Naive B cell (primary cell): ENCODE measurements at regions not wholly inside any gene's neighbourhood (a gene's known extent, or its start where the extent isn't known, plus 50 kb on each side); places are given as distances from the start of the nearest gene placed in this dataset.

Experiments used
- ATAC-seq, 2 donors: fragments of 150-1000 bp; cut with Tn5 transposase; 2 replicates each; pipeline ENCODE4 v1.10.0; 2021; ENCODE audit warnings: low read depth in 2 of 2, mild to moderate bottlenecking in 2 of 2, moderate library complexity in 2 of 2
- DNase-seq: peaks from one replicate; pipeline ENCODE4 v3.0.0; 2022
- H3K27ac Mint-ChIP-seq, 6 donors: one replicate each; pipeline ENCODE4 v1.8.0; 2020 to 2022; ENCODE audit warnings: mild to moderate bottlenecking in 6 of 6, mixed read lengths in 6 of 6, moderate library complexity in 5 of 6, inconsistent platforms in 2 of 6
- H3K27me3 Mint-ChIP-seq, 3 donors: one replicate each; pipeline ENCODE4 v1.8.0; 2021 to 2022; ENCODE audit warnings: mixed read lengths in 3 of 3, mild to moderate bottlenecking in 1 of 3
- H3K36me3 Mint-ChIP-seq, 2 donors: one replicate each; pipeline ENCODE4 v1.8.0; 2020 to 2022; ENCODE audit warnings: mixed read lengths in 2 of 2, inconsistent platforms in 1 of 2, mild to moderate bottlenecking in 1 of 2
- H3K4me1 Mint-ChIP-seq, 3 donors: one replicate each; pipeline ENCODE4 v1.8.0; 2020 to 2022; ENCODE audit warnings: mixed read lengths in 3 of 3, inconsistent platforms in 1 of 3, mild to moderate bottlenecking in 1 of 3, moderate library complexity in 1 of 3
- H3K4me3 Mint-ChIP-seq, 8 donors: one replicate each; pipeline ENCODE4 v1.8.0; 2020 to 2022; ENCODE audit warnings: mild to moderate bottlenecking in 8 of 8, mixed read lengths in 8 of 8, moderate library complexity in 8 of 8, inconsistent platforms in 2 of 8
- H3K9me3 Mint-ChIP-seq, 7 donors: one replicate each; pipeline ENCODE4 v1.8.0; 2020 to 2022; ENCODE audit warnings: mixed read lengths in 7 of 7, mild to moderate bottlenecking in 5 of 7, inconsistent platforms in 2 of 7, moderate library complexity in 1 of 7

DNA sequence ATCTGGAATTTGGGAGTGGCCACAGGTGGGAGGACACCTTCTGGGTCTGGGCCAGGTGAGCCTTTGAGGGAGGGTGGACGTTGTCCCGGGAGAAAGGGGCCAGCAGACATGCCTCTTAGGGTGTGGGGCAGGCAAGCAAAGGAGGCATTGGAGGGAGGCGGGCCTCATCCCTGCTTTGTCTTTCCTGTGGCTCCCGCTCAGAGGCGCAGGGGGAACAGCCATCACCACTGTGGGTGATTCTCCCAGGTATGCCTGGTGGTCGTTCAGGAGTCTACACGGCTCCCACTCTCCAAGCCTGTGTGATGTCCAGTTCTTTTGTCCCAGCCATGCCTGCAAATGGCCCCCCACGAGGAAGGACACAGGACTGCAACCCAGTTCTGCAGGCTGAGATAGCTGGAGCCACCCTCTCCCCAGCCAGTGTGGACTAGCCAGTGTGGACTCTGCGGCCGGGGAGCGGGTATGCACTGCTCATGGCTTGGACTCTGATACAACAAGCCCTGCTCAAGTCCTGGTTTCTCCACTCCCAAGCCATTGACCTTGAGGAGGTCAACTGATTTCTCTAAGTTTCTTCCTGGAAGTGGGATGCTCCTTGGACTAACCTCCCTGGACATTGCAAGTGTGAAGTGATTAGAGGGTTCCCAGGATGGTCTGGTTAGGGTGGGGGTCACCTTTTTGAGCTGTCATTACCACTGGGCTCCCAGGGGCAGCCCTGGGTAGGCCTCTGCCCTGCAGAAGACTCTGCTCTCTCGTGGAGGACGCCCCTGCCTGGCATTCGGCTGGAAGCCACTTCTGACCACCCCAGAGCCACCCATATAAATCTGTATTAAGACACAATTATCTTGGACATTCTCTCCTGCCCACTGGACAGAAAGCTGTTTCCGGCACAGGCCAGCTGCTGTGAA lies 1151.2 kb downstream of the BRD1 start:
- no peaks in the 10 kb centered on the region for H3K27me3 Mint-ChIP-seq
- no peak overlapping the region for H3K27ac Mint-ChIP-seq
- H3K9me3 Mint-ChIP-seq: peaks cover 4 to 28% (median 21%) of the 10 kb centered on the region in 7 donors
- no peak overlapping the region for H3K4me3 Mint-ChIP-seq
- peaks cover 0 to 6% of the 10 kb centered on the region in 2 donors for H3K36me3 Mint-ChIP-seq
- H3K4me1 Mint-ChIP-seq: no peaks in the 10 kb centered on the region
- DNase-seq (no peak), ATAC-seq (no peak)

DNA sequence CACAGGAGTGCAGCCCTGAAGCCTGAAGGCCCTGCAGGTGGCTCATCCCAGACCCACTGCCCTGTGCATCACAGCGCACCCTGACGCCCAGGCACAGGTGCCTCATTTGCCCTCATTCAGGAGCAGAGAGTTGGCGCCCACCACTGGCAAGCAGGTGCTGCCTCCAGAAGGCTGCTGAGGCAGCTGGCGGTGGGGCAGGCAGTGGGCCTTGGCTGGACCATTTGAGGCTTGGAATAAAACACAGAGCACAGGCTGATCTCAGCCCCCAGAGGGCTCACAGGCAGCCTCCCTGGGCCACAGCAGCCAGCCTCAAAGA lies 1151.9 kb downstream of the BRD1 start:
- DNase-seq: no peak
- Mint-ChIP-seq H3K27ac (no peak overlapping the region), H3K4me3 (no peak overlapping the region), H3K36me3 (peaks cover 0 to 6% of the 10 kb centered on the region in 2 donors), H3K27me3 (no peaks in the 10 kb centered on the region), H3K4me1 (no peaks in the 10 kb centered on the region), H3K9me3 (peaks cover 4 to 29% (median 23%) of the 10 kb centered on the region in 7 donors)
- ATAC-seq: no peak

DNA sequence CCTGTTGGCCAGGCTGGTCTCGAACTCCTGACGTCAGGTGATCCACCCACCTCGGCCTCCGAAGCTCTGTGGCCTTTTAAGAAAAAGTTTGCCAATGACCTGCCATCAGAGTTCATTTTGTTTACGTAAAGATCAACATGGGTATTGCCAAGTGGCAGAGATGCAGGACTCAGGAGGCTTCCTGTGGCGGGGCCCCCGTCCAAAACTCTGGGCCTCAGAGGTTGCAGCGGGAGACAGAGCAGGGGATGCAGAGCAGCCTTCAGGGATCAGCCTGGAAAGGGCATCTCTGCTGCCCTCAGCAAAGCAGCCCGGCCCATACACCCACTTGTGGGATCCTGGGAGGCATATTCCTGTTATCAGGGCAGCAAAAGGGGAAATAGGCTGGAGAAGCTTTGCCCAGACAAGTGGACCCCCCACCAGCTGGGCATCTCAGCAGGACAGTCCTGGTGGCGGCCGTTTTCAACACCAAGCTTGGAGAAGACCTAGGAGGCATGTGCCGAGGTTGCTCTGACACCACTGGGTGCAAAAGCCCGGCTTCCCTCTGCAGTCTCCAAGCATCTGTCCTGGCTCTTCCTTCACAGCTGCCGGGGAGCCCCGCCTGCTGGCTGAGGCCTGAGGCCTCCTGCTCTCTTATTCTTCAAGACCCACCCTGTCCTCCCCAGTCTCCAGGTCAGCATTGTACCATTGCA lies 1152.4 kb downstream of the BRD1 start:
- peaks cover 0 to 6% of the 10 kb centered on the region in 2 donors for H3K36me3 Mint-ChIP-seq
- no peaks in the 10 kb centered on the region for H3K27me3 Mint-ChIP-seq
- no peak overlapping the region for H3K4me3 Mint-ChIP-seq
- peaks cover 4 to 29% (median 23%) of the 10 kb centered on the region in 7 donors for H3K9me3 Mint-ChIP-seq
- no peaks in the 10 kb centered on the region for H3K4me1 Mint-ChIP-seq
- no peak for ATAC-seq
- DNase-seq: no peak
- no peak overlapping the region for H3K27ac Mint-ChIP-seq

DNA sequence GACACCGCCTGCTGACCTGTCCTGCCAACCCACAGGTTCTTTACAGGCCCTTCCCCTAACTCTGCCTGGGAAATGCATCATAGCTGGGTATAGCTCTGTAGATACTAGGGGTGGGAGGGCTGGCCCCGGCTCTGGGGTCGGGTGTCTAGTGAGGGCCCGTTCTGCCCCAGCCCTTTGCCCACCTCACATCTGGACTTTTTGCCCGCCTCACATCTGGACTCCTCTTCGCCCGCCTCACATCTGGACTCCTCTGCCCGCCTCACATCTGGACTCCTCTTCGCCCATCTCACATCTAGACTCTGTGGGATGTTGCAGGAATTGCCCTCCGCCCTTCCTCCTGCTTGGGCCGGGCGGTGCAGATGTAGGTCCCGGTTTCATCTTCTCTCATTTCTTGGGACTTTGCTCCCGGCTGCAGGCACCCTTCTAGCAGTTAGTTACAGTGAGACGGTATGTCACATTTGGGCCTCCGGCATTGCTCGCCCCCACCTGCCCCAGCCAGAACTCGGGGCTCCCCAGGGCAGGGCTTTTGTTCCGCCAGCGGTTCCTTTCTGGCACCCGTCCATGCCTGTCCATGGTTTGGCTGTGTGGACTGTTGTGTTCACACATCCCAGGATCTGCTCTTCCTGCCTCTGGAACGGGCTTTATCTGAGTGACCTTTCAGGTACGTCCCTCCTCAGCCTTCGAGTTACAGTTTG lies 1153.7 kb downstream of the BRD1 start:
- DNase-seq (no peak), ATAC-seq (no peak)
- Mint-ChIP-seq H3K4me3 (no peak overlapping the region), H3K9me3 (peaks cover 4 to 29% (median 23%) of the 10 kb centered on the region in 7 donors), H3K36me3 (peaks cover 0 to 6% of the 10 kb centered on the region in 2 donors), H3K27ac (no peak overlapping the region), H3K27me3 (no peaks in the 10 kb centered on the region), H3K4me1 (no peaks in the 10 kb centered on the region)

DNA sequence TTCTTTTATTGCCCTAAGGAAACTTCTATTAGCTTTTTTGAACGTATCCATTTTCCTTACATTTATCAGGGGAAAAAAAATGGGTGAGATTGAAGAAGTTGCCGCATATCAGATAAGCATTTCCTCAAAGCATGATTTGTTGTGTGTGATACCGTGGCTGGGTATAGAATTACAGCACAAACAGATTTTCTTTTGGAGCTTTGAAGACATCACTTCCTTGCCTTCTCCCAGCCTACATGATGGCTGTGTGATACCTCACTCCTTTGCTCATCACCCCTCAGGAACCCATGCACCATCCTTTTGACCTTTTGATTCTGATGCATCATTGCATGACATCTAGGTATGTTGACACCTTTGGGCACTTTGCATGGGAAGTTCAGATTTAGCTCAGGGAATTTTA lies 1155.3 kb downstream of the BRD1 start:
- DNase-seq (no peak), ATAC-seq (no peak)
- Mint-ChIP-seq H3K36me3 (peaks cover 0 to 6% of the 10 kb centered on the region in 2 donors), H3K4me3 (no peak overlapping the region), H3K27ac (no peak overlapping the region), H3K9me3 (peaks cover 4 to 29% (median 24%) of the 10 kb centered on the region in 7 donors), H3K4me1 (no peaks in the 10 kb centered on the region), H3K27me3 (no peaks in the 10 kb centered on the region)

DNA sequence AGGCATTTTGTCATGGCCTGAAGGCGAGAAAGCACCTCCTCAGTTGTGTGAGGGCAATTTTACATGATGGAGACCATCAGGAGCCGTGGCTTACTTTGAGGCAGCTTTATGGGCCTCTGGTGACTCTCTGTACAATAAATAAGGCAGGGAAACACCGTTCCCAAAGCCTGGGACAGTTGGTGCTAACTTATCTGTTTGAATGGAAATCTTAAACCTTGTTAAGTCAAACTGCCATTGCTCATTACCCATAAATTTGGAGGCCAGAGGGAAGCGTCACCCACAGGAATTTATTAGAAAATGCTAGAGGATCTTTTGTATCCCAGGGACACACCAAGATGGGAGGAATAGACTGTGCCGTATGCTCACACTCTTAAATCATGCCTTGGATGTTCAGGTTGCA lies 1156.9 kb downstream of the BRD1 start:
- Mint-ChIP-seq H3K9me3 (peaks cover 4 to 29% (median 24%) of the 10 kb centered on the region in 7 donors), H3K4me1 (no peaks in the 10 kb centered on the region)
- no peak for ATAC-seq

DNA sequence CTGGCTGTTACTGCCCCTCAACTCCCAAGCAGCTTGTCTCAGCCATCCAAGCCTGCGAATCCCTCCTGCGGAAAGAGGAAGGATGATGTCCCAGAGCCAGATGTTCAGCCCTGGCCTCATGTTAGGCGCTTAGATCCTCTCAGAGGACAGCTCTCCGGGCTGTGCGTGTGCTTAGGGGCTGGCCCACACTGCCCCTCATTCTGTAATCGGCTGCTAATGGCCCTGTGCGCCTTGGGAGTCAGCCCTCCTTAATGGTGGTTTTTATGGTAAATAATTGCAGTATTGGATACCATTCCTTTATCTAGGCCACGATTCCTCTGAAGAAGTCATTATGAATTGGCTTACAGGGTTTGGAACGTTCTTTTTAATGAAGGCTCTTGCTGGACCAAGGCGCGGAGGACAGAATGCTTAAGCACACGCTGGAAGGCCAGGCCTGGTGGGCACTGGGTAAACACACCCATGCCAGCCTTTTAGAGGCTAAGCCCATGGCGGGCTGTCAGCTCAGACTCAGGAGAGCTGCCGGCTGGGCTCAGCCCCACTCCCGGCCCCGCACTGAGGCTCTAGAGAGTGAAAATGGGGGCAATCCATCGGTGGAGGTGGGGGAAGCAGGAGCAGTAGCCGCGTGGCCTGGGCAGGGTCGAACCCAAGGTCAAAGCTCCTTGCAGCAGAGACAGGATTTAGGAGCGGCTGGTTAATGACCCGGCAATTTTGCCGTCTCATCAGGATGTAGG lies 1157.5 kb downstream of the BRD1 start:
- ATAC-seq (no peak), DNase-seq (no peak)
- H3K4me3 Mint-ChIP-seq: peak overlapping the region in 1 of 8 donors; percentile 52
- H3K27me3 Mint-ChIP-seq: no peaks in the 10 kb centered on the region
- no peak overlapping the region for H3K27ac Mint-ChIP-seq
- no peaks in the 10 kb centered on the region for H3K4me1 Mint-ChIP-seq
- peaks cover 4 to 32% (median 25%) of the 10 kb centered on the region in 7 donors for H3K9me3 Mint-ChIP-seq
- peaks cover 0 to 11% of the 10 kb centered on the region in 2 donors for H3K36me3 Mint-ChIP-seq

More for the DNA sequence above, 1156.9 kb downstream of the BRD1 start:
- Mint-ChIP-seq H3K4me3 (no peak overlapping the region), H3K27me3 (no peaks in the 10 kb centered on the region), H3K27ac (no peak overlapping the region), H3K36me3 (peaks cover 0 to 6% of the 10 kb centered on the region in 2 donors)
- DNase-seq: no peak

DNA sequence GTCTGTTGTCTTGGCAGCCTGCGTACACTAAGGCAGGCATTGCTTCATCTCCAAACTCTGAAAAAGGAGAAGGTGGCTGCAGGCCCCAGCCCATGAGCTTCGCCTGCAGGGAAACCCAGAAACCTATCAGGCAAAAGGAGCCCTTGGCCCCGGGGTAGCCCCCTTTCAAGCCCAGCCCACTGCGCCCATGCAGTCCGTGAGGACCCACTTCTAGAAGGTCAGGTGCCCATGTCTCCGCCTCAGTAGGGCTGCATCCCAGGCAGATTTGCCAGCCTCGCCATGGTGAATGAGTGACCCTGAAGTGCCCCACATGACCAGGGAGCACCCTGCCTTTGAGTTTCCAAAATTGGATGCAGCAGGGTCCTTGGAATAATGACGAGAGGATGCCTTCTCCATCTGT lies 1158.4 kb downstream of the BRD1 start:
- Mint-ChIP-seq H3K27ac (no peak overlapping the region), H3K36me3 (peaks cover 0 to 18% of the 10 kb centered on the region in 2 donors), H3K9me3 (peaks cover 10 to 37% (median 31%) of the 10 kb centered on the region in 7 donors), H3K4me1 (no peaks in the 10 kb centered on the region), H3K4me3 (no peak overlapping the region), H3K27me3 (no peaks in the 10 kb centered on the region)
- ATAC-seq (no peak), DNase-seq (no peak)

DNA sequence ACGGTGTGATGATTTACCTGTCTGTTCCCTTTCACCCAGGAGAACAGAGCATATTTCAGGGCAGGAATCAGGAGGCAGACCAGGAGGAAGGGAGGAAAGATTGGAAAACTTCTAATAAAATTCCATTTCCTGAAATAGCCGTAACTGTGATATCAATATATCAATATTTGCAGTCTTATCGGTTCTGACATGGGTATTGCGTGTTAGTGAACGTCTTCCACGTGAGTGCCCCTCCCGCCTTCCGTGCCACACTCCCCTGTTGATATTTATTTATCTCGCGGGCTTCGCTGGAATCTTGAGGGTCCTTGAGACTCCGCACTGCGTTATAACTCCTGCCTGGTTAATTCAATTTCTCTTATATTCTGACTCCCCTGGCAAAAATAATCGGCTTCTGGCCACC lies 1160.4 kb downstream of the BRD1 start:
- Mint-ChIP-seq H3K36me3 (peaks cover 0 to 18% of the 10 kb centered on the region in 2 donors), H3K4me1 (no peaks in the 10 kb centered on the region), H3K9me3 (peaks cover 9 to 36% (median 27%) of the 10 kb centered on the region in 7 donors), H3K27ac (no peak overlapping the region), H3K4me3 (no peak overlapping the region), H3K27me3 (no peaks in the 10 kb centered on the region)
- ATAC-seq (no peak), DNase-seq (no peak)

DNA sequence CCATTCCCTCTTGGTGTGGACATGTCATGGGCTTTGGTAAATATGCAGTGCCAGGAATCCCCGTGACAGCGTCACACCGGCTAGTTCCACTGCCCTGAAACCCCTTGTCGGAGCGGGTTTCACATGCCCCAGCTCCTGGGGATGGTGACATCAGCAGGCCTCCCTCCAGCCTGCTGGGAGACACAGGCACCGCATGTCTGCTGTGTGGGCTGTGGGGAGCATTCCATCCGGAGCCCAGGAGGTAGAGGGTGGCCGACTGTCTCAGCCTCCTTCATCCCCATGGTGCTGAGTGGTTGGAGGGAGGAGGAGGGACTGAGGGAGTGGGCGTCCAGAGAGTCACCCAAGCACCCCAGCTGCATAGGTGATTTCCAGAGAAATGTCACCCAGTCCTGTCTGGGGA lies 1161.1 kb downstream of the BRD1 start:
- no peak overlapping the region for H3K4me3 Mint-ChIP-seq
- H3K36me3 Mint-ChIP-seq: peaks cover 0 to 18% of the 10 kb centered on the region in 2 donors
- H3K4me1 Mint-ChIP-seq: no peaks in the 10 kb centered on the region
- DNase-seq (no peak), ATAC-seq (no peak)
- no peaks in the 10 kb centered on the region for H3K27me3 Mint-ChIP-seq
- H3K27ac Mint-ChIP-seq: peak overlapping the region in 1 of 6 donors; percentile 19
- H3K9me3 Mint-ChIP-seq: peaks cover 12 to 29% (median 21%) of the 10 kb centered on the region in 7 donors

DNA sequence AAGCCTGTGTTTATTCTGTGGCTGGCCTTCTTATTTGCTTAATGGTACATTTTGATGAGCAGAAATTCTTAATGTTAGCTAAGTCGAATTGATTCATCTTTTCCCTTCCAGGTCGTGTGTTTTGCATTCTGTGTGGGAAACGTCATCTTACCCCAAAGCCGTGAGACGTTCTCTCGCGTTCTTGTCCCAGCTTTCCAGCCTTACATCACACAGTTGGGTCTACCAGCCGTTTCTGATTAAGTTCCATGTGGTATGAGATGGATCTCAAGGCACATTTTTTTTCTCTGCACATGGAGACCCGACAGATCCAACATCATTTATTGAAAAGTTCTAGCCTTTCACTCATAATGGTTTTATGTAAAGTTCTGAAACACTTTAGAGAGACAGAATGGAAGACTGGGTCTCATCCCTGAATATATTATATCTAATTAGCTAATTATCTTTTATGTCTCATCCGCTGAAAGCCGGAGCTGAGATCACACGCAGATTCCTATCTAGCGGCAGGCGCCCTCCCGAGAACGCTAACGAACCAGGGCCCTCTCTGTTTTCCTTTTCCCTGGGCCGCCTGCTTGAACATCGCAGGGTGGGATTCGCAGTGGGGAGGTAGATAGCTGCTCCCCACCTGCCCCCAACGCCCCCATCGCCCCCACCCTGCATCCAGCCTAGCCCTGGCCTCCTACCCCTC lies 1162.2 kb downstream of the BRD1 start:
- Mint-ChIP-seq H3K36me3 (peaks cover 0 to 18% of the 10 kb centered on the region in 2 donors), H3K27ac (no peak overlapping the region), H3K27me3 (no peaks in the 10 kb centered on the region), H3K4me1 (no peaks in the 10 kb centered on the region), H3K9me3 (peaks cover 12 to 26% (median 20%) of the 10 kb centered on the region in 7 donors), H3K4me3 (no peak overlapping the region)
- no peak for DNase-seq
- no peak for ATAC-seq

DNA sequence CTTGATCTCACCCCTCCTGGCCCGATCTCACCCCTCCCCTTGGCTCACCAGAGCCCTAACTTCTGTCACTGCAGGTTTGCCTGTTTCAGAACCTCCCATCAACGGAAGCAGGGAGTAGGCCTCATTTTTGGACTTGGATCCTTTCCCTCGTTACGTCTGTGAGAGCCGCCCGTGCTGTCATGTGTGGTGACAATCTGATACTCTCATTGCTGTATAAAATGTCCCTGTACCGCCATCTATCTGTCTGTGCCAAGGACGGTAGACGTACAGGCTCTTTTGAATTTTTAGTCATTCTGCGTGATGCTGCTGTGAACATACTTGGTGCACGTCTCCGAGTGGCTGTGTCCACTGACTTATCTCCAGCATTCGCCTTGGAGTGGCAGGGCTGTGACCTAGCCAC lies 1163.1 kb downstream of the BRD1 start:
- no peak overlapping the region for H3K4me3 Mint-ChIP-seq
- ATAC-seq (no peak), DNase-seq (no peak)
- H3K36me3 Mint-ChIP-seq: peaks cover 0 to 18% of the 10 kb centered on the region in 2 donors
- peaks cover 11 to 26% (median 20%) of the 10 kb centered on the region in 7 donors for H3K9me3 Mint-ChIP-seq
- H3K4me1 Mint-ChIP-seq: no peaks in the 10 kb centered on the region
- no peak overlapping the region for H3K27ac Mint-ChIP-seq
- no peaks in the 10 kb centered on the region for H3K27me3 Mint-ChIP-seq
